Activated B cell treated with CpG ODN at 0.5 μM for 24 hours (primary cell): ENCODE measurements at regions not wholly inside any gene's neighbourhood (a gene's known extent, or its start where the extent isn't known, plus 50 kb on each side); places are given as distances from the start of the nearest gene placed in this dataset.
"Not testable (repeated sequence)": the region's sequence is repeated elsewhere in the genome, so short reads cannot be mapped to it uniquely, and the experiment has no call there.

Experiments
- ATAC-seq: fragments of 200-7000 bp; cut with Tn5 transposase; one replicate; pipeline ENCODE4 v1.10.0; 2021; ENCODE audit warnings: low read depth, mild to moderate bottlenecking, moderate library complexity
- CTCF ChIA-PET: fragments of 350-600 bp; sonication (Branson Sonifier 250); formaldehyde crosslinking; loops from one replicate; lab custom pipeline; 2021; ENCODE audit warnings: antibody characterized with exemption; lab: Charles Lee
- POLR2A ChIA-PET: fragments of 350-600 bp; sonication (Branson Sonifier 250); formaldehyde crosslinking; loops from one replicate; lab custom pipeline; 2021; ENCODE audit warnings: antibody characterized with exemption; lab: Charles Lee
- DNase-seq: peaks from one replicate; pipeline ENCODE4 v3.0.0; 2022
- H3K27ac Mint-ChIP-seq: one replicate; pipeline ENCODE4 v1.8.0; 2020; ENCODE audit warnings: mixed read lengths
- H3K27me3 Mint-ChIP-seq: one replicate; pipeline ENCODE4 v1.8.0; 2021; ENCODE audit warnings: mixed read lengths
- H3K36me3 Mint-ChIP-seq: one replicate; pipeline ENCODE4 v1.8.0; 2021; ENCODE audit warnings: low read depth, mixed read lengths
- H3K4me1 Mint-ChIP-seq: one replicate; pipeline ENCODE4 v1.8.0; 2021; ENCODE audit warnings: mixed read lengths
- H3K4me3 Mint-ChIP-seq: one replicate; pipeline ENCODE4 v1.8.0; 2020; ENCODE audit warnings: mild to moderate bottlenecking, mixed read lengths
- H3K9me3 Mint-ChIP-seq: one replicate; pipeline ENCODE4 v1.8.0; 2020; ENCODE audit warnings: mixed read lengths
- CTCF ChIP-seq: fragments of 200-600 bp; IDR thresholded peaks from one replicate; pipeline ENCODE4 v1.8.0; 2022; ENCODE audit warnings: antibody characterized with exemption, mild to moderate bottlenecking
- intact Hi-C: fragments of 100-400 bp; cut with micrococcal nuclease; formaldehyde crosslinking; loops from one replicate; pipeline ENCODE4 v1.15.1; 2024

- peaks cover 62% of the 10 kb centered on the region for H3K4me1 Mint-ChIP-seq
- ChIA-PET POLR2A (no interaction called here), CTCF (interaction anchor here (0.6 kb wide), 1 partner anchor 11 kb away, joined by 3 read pairs; no protein-coding TSS in a partner anchor)
- H3K36me3 Mint-ChIP-seq, result no peaks in the 10 kb centered on the region
- H3K4me3 Mint-ChIP-seq, result no peak overlapping the region
- peak overlapping the region; percentile 98 for H3K27ac Mint-ChIP-seq
- DNase-seq (no peak), ATAC-seq (no peak)
- H3K27me3 Mint-ChIP-seq, result no peaks in the 10 kb centered on the region
- TF ChIP-seq CTCF, result no peak
- no peaks in the 10 kb centered on the region for H3K9me3 Mint-ChIP-seq
- intact Hi-C loops, result no loop called here
Measured at GRCh38 chr3:177335728-177336127, 138.4 kb upstream of the TBL1XR1 start.

GRCh38 chr3:177336873-177337450 is 139.7 kb upstream of the TBL1XR1 start:
- Mint-ChIP-seq H3K27me3 (no peaks in the 10 kb centered on the region), H3K4me3 (peak overlapping the region; percentile 7), H3K9me3 (no peaks in the 10 kb centered on the region), H3K4me1 (peaks cover 62% of the 10 kb centered on the region), H3K27ac (peak overlapping the region; percentile 98), H3K36me3 (no peaks in the 10 kb centered on the region)
- intact Hi-C loops, result loop anchor here (1.0 kb wide), 7 partner anchors 12 to 286 kb away; no protein-coding TSS in a partner anchor
- ATAC-seq, result no peak
- ChIA-PET CTCF (interaction anchor here (0.7 to 2.8 kb wide), 4 partner anchors 9 to 279 kb away, joined by 3 to 16 read pairs (median 5); partner anchors contain the start of gene TBL1XR1), POLR2A (interaction anchor here (0.6 to 3.6 kb wide), 21 partner anchors 9 to 367 kb away, joined by 3 to 82 read pairs (median 6); partner anchors contain the start of gene TBL1XR1)
- TF ChIP-seq CTCF, result no peak
- no peak for DNase-seq

- Mint-ChIP-seq H3K4me1 (peaks cover 61% of the 10 kb centered on the region), H3K4me3 (peak overlapping the region; percentile 67), H3K27ac (peak overlapping the region; percentile 98), H3K9me3 (no peaks in the 10 kb centered on the region), H3K27me3 (no peaks in the 10 kb centered on the region), H3K36me3 (no peaks in the 10 kb centered on the region)
- CTCF ChIA-PET, result interaction anchor here (0.7 to 2.8 kb wide), 5 partner anchors 10 to 280 kb away, joined by 3 to 16 read pairs (median 5); partner anchors contain the start of gene TBL1XR1
- POLR2A ChIA-PET, result interaction anchor here (0.6 to 3.6 kb wide), 26 partner anchors 9 to 571 kb away, joined by 3 to 82 read pairs (median 6); partner anchors contain the start of gene TBL1XR1
- no peak for TF ChIP-seq CTCF
- ATAC-seq, result peak; percentile 82
- intact Hi-C loops, result loop anchor here (1.0 kb wide), 9 partner anchors 9 to 286 kb away; no protein-coding TSS in a partner anchor
- no peak for DNase-seq
Measured at GRCh38 chr3:177337541-177338331, 140.5 kb upstream of the TBL1XR1 start.

GRCh38 chr3:177338697-177339219 is 141.5 kb upstream of the TBL1XR1 start:
- no peaks in the 10 kb centered on the region for H3K27me3 Mint-ChIP-seq
- peaks cover 63% of the 10 kb centered on the region for H3K4me1 Mint-ChIP-seq
- ChIA-PET CTCF (interaction anchor here (1.1 to 2.8 kb wide), 2 partner anchors 9 to 141 kb away, joined by 5 to 16 read pairs; partner anchors contain the start of gene TBL1XR1), POLR2A (interaction anchor here (0.7 to 3.6 kb wide), 12 partner anchors 8 to 194 kb away, joined by 3 to 82 read pairs (median 13); partner anchors contain the start of gene TBL1XR1)
- ATAC-seq (peak; percentile 19), DNase-seq (no peak)
- H3K27ac Mint-ChIP-seq, result peak overlapping the region; percentile 98
- H3K4me3 Mint-ChIP-seq, result peak overlapping the region; percentile 19
- no peaks in the 10 kb centered on the region for H3K9me3 Mint-ChIP-seq
- intact Hi-C loops, result loop anchor here (1.0 kb wide), 2 partner anchors 8 to 13 kb away; no protein-coding TSS in a partner anchor
- no peak for TF ChIP-seq CTCF
- no peaks in the 10 kb centered on the region for H3K36me3 Mint-ChIP-seq

GRCh38 chr3:177339220-177339703 is 142.0 kb upstream of the TBL1XR1 start:
- Mint-ChIP-seq H3K4me1 (peaks cover 63% of the 10 kb centered on the region), H3K4me3 (peak overlapping the region; percentile 11), H3K27ac (peak overlapping the region; percentile 98)
- CTCF ChIA-PET, result interaction anchor here (0.7 to 2.8 kb wide), 2 partner anchors 18 to 141 kb away, joined by 3 to 16 read pairs; partner anchors contain the start of gene TBL1XR1
- ATAC-seq, H3K9me3 Mint-ChIP-seq, H3K27me3 Mint-ChIP-seq, H3K36me3 Mint-ChIP-seq, intact Hi-C loops, DNase-seq: not testable (repeated sequence)
- POLR2A ChIA-PET, result interaction anchor here (0.6 to 3.6 kb wide), 8 partner anchors 12 to 283 kb away, joined by 3 to 82 read pairs (median 33); partner anchors contain the start of gene TBL1XR1
